DND-41 (cell line): ENCODE measurements at regions not wholly inside any gene's neighbourhood (a gene's known extent, or its start where the extent isn't known, plus 50 kb on each side); places are given as distances from the start of the nearest gene placed in this dataset.

Experiments
- ATAC-seq: fragments of 200-7000 bp; cut with Tn5 transposase; 3 replicates; pipeline ENCODE4 v1.9.1; 2021; ENCODE audit warnings: low read depth; ENCODE audit not compliant: insufficient read depth
- DNase-seq: peaks from one replicate; pipeline ENCODE4 v3.0.0-alpha.2; 2020
- H2AFZ ChIP-seq: 2 replicates; pipeline ENCODE4 v1.6.0; 2012; ENCODE audit warnings: low read depth, low read length
- H3K27ac ChIP-seq: 2 replicates; pipeline ENCODE4 v1.5.1; 2012; ENCODE audit warnings: low read length, inconsistent platforms
- H3K27me3 ChIP-seq: fragments of 200-600 bp; sonication (generic); 2 replicates; pipeline ENCODE4 v1.6.0; 2012; ENCODE audit warnings: low read length, mild to moderate bottlenecking, inconsistent platforms; ENCODE audit not compliant: insufficient read depth, poor library complexity
- H3K36me3 ChIP-seq: 2 replicates; pipeline ENCODE4 v1.5.1; 2012; ENCODE audit warnings: low read length, inconsistent platforms; ENCODE audit not compliant: insufficient read depth
- H3K4me1 ChIP-seq: 2 replicates; pipeline ENCODE4 v1.5.1; 2012; ENCODE audit warnings: mild to moderate bottlenecking, low read length; ENCODE audit not compliant: insufficient read depth
- H3K4me2 ChIP-seq: 2 replicates; pipeline ENCODE4 v1.6.0; 2012; ENCODE audit warnings: mild to moderate bottlenecking, moderate library complexity, low read length, inconsistent platforms; ENCODE audit not compliant: insufficient read depth
- H3K4me3 ChIP-seq, 2 experiments: fragments of 200-600 bp in 1 of 2; shearing (Covaris generic) in 1 of 2; 2 replicates each; pipeline ENCODE4 v1.5.1; 2012 to 2016; ENCODE audit warnings: inconsistent platforms in 2 of 2, low read length in 2 of 2, mild to moderate bottlenecking in 2 of 2, low read depth in 1 of 2, moderate library complexity in 1 of 2
- H3K79me2 ChIP-seq: 2 replicates; pipeline ENCODE4 v1.6.0; 2012; ENCODE audit warnings: low read length, inconsistent platforms; ENCODE audit not compliant: insufficient read depth
- H3K9ac ChIP-seq: 2 replicates; pipeline ENCODE4 v1.6.0; 2012; ENCODE audit warnings: low read depth, mild to moderate bottlenecking, inconsistent platforms, low read length, moderate library complexity
- H3K9me3 ChIP-seq: 2 replicates; pipeline ENCODE4 v1.5.1; 2012; ENCODE audit warnings: low read length, moderate library complexity, mild to moderate bottlenecking, inconsistent platforms; ENCODE audit not compliant: insufficient read depth, severe bottlenecking
- H4K20me1 ChIP-seq: 2 replicates; pipeline ENCODE4 v1.6.0; 2012; ENCODE audit warnings: low read length; ENCODE audit not compliant: insufficient read depth
- EZH2 ChIP-seq: IDR thresholded peaks from 3 replicates; pipeline ENCODE4 v1.6.1; 2012; ENCODE audit warnings: borderline replicate concordance, low read depth, mild to moderate bottlenecking, moderate library complexity, low read length, inconsistent platforms; ENCODE audit not compliant: severe bottlenecking
- TF ChIP-seq, protein P1 (sequence below): IDR thresholded peaks from 2 replicates; pipeline ENCODE4 v1.5.1; 2012; ENCODE audit warnings: borderline replicate concordance, low read length, moderate library complexity, mild to moderate bottlenecking; ENCODE audit not compliant: poor library complexity, severe bottlenecking; ENCODE audit errors: extremely low read depth

DNA sequence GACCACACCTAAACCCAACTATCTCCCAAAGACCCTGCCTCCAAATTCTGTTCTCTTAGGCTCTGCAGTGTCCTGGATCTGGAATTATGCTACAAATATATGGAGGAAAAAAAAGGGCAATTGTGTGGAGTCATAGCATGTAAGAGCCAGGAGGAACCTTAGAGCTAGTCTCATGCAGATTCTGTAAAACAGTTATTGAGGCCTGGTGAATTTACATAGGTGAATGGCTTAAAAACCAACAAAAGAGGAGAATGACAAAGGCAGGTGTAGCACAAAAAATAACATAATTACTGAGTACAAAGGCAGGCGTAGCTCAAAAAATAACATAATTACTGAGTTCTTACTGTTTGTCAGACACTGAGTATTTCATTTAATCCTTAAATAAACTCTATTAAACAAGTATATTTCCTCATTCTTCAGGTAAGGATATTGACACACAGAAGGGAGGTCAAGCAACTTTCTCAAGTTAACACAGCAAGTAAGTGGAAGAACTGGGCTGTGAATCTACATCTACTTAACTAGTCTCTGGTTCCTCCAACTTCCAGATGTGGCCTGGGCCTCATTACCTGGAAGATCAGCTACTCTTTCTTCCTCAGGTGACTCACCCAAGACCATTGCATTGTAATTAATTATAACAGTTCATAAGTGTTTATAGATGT lies 938.9 kb upstream of the TENM4 start:
- no peak for TF ChIP-seq EZH2
- TF ChIP-seq, protein P1, sequence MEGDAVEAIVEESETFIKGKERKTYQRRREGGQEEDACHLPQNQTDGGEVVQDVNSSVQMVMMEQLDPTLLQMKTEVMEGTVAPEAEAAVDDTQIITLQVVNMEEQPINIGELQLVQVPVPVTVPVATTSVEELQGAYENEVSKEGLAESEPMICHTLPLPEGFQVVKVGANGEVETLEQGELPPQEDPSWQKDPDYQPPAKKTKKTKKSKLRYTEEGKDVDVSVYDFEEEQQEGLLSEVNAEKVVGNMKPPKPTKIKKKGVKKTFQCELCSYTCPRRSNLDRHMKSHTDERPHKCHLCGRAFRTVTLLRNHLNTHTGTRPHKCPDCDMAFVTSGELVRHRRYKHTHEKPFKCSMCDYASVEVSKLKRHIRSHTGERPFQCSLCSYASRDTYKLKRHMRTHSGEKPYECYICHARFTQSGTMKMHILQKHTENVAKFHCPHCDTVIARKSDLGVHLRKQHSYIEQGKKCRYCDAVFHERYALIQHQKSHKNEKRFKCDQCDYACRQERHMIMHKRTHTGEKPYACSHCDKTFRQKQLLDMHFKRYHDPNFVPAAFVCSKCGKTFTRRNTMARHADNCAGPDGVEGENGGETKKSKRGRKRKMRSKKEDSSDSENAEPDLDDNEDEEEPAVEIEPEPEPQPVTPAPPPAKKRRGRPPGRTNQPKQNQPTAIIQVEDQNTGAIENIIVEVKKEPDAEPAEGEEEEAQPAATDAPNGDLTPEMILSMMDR: no peak
- Histone ChIP-seq H3K4me1 (no peaks in the 10 kb centered on the region), H3K27me3 (no peaks in the 10 kb centered on the region), H3K9me3 (no peaks in the 10 kb centered on the region), H3K4me2 (no peak overlapping the region), H3K79me2 (no peaks in the 10 kb centered on the region), H3K4me3 (no peak overlapping the region), H4K20me1 (no peaks in the 10 kb centered on the region), H3K27ac (no peak overlapping the region), H3K9ac (no peak overlapping the region), H3K36me3 (no peaks in the 10 kb centered on the region), H2AFZ (no peak overlapping the region)
- ATAC-seq (no peak), DNase-seq (no peak)

DNA sequence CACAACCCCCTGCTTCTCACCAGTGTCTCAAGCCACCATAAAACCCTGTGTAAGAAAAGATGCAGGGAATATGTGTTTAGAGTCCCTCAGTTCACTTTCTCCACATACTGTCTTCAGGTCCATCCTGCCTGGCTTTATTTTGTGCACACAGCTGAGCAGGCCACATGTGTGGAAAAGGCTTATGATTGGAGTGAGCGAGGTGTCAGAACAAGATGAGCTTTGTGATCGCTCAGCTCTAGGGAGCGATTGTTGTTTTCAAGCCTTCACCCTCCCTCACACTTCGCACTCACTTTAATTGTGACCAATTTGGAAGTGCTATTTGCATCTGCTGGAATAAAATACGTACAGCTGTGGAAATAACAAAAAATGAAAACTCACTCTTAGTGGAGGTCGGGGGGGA lies 931.1 kb upstream of the TENM4 start:
- Histone ChIP-seq H3K4me1 (no peaks in the 10 kb centered on the region), H2AFZ (no peak overlapping the region), H3K27me3 (no peaks in the 10 kb centered on the region), H3K36me3 (no peaks in the 10 kb centered on the region), H3K27ac (no peak overlapping the region), H3K9ac (no peak overlapping the region), H4K20me1 (no peaks in the 10 kb centered on the region), H3K4me3 (no peak overlapping the region), H3K9me3 (no peaks in the 10 kb centered on the region), H3K79me2 (no peaks in the 10 kb centered on the region), H3K4me2 (no peak overlapping the region)
- TF ChIP-seq, protein P1: no peak
- TF ChIP-seq EZH2: no peak
- DNase-seq (no peak), ATAC-seq (no peak)

DNA sequence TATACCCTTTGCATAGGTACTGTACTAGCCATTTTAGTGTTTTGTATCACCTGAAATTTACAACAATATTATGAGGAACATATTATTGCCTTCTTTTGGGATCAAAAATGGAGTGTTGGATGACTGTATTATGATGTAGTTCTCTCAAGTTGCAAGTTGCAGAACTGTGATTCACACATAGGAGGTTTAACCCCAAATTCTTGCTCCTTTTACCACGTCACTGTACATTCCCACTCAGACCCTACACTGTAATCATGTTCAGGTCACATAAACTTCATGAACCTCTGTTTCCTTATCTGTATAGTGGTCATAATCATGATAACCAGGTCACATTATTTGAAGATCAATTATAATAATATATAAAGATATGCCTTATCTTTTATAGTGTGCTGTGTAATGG lies 925.1 kb upstream of the TENM4 start:
- no peaks in the 10 kb centered on the region for H3K4me1 ChIP-seq
- H3K9ac ChIP-seq: no peak overlapping the region
- ATAC-seq: no peak
- TF ChIP-seq EZH2: no peak
- TF ChIP-seq, protein P1: no peak
- no peaks in the 10 kb centered on the region for H3K79me2 ChIP-seq
- H3K9me3 ChIP-seq: no peaks in the 10 kb centered on the region
- DNase-seq: no peak
- no peak overlapping the region for H3K4me2 ChIP-seq
- no peak overlapping the region for H3K4me3 ChIP-seq
- no peak overlapping the region for H3K27ac ChIP-seq
- H3K36me3 ChIP-seq: no peaks in the 10 kb centered on the region
- H3K27me3 ChIP-seq: no peaks in the 10 kb centered on the region
- H4K20me1 ChIP-seq: no peaks in the 10 kb centered on the region
- no peak overlapping the region for H2AFZ ChIP-seq
